ENCODE measurements at regions not wholly inside any gene's neighbourhood (a gene's known extent, or its start where the extent isn't known, plus 50 kb on each side); places are given as distances from the start of the nearest gene placed in this dataset.
"Not testable (repeated sequence)": the region's sequence is repeated elsewhere in the genome, so short reads cannot be mapped to it uniquely, and the experiment has no call there.

GRCh38 chr2:242065426-242065825 is 195.9 kb downstream of the RTP5 start:
- Histone ChIP-seq H3K27ac (ENCODE audit: insufficient read depth, low read length) (no peak overlapping the region), H3K4me2 (ENCODE audit: extremely low read depth, insufficient read depth, low read length) (no peak overlapping the region), H4K20me1 (ENCODE audit: control insufficient read depth, extremely low read depth, insufficient read depth, low read length) (no peaks in the 10 kb centered on the region), H3K4me3 (replicated peaks in 1 of 4; ENCODE audit: control extremely low read depth in 1 of 4, insufficient read depth in 1 of 4, low read depth in 3 of 4, low read length in 4 of 4) (no peak overlapping the region), H3K27me3 (ENCODE audit: control insufficient read depth, insufficient read depth, low read length) (no peaks in the 10 kb centered on the region), H3K9me3 (ENCODE audit: control insufficient read depth, insufficient read depth, low read depth, low read length) (no peaks in the 10 kb centered on the region), H2AFZ (ENCODE audit: low read length) (no peak overlapping the region), H3K79me2 (ENCODE audit: control insufficient read depth, insufficient read depth, low read length) (no peaks in the 10 kb centered on the region), H3K36me3 (ENCODE audit: control insufficient read depth, insufficient read depth, low read length) (no peaks in the 10 kb centered on the region), H3K9ac (ENCODE audit: insufficient read depth, low read length) (no peak overlapping the region), H3K4me1 (ENCODE audit: control insufficient read depth, extremely low read depth, insufficient read depth, low read length) (peaks cover 3% of the 10 kb centered on the region)
- TF ChIP-seq CTCF (conservative IDR thresholded peaks at IDR 0.05 in 1 of 2, IDR thresholded peaks at IDR 0.05 in 1 of 2; ENCODE audit: low read depth in 1 of 2, low read length in 2 of 2) (no peak), EZH2 (IDR thresholded peaks at IDR 0.05; ENCODE audit: low read length, missing control alignments) (no peak)
- no peak for DNase-seq (ENCODE audit: low read depth in 2 of 2)

GRCh38 chr2:242069018-242069417 is 199.5 kb downstream of the RTP5 start:
- H3K4me2 ChIP-seq (ENCODE audit: extremely low read depth, insufficient read depth, low read length), result no peak overlapping the region
- H3K79me2 ChIP-seq (ENCODE audit: control insufficient read depth, insufficient read depth, low read length), result no peaks in the 10 kb centered on the region
- H3K4me3 ChIP-seq (replicated peaks in 1 of 4; ENCODE audit: control extremely low read depth in 1 of 4, insufficient read depth in 1 of 4, low read depth in 3 of 4, low read length in 4 of 4), result no peak overlapping the region
- TF ChIP-seq CTCF (conservative IDR thresholded peaks at IDR 0.05 in 1 of 2, IDR thresholded peaks at IDR 0.05 in 1 of 2; ENCODE audit: low read depth in 1 of 2, low read length in 2 of 2), result no peak
- TF ChIP-seq EZH2 (IDR thresholded peaks at IDR 0.05; ENCODE audit: low read length, missing control alignments), result no peak
- DNase-seq (ENCODE audit: low read depth in 2 of 2), result no peak
- no peaks in the 10 kb centered on the region for H3K9me3 ChIP-seq (ENCODE audit: control insufficient read depth, insufficient read depth, low read depth, low read length)
- H3K27ac ChIP-seq (ENCODE audit: insufficient read depth, low read length), result no peak overlapping the region
- H4K20me1 ChIP-seq (ENCODE audit: control insufficient read depth, extremely low read depth, insufficient read depth, low read length), result no peaks in the 10 kb centered on the region
- H3K36me3 ChIP-seq (ENCODE audit: control insufficient read depth, insufficient read depth, low read length), result no peaks in the 10 kb centered on the region
- no peak overlapping the region for H2AFZ ChIP-seq (ENCODE audit: low read length)
- no peak overlapping the region for H3K9ac ChIP-seq (ENCODE audit: insufficient read depth, low read length)
- H3K4me1 ChIP-seq (ENCODE audit: control insufficient read depth, extremely low read depth, insufficient read depth, low read length), result peaks cover 3% of the 10 kb centered on the region
- H3K27me3 ChIP-seq (ENCODE audit: control insufficient read depth, insufficient read depth, low read length), result no peaks in the 10 kb centered on the region

GRCh38 chr2:242069938-242070395 is 200.4 kb downstream of the RTP5 start:
- not testable (repeated sequence) for H3K27me3 ChIP-seq (ENCODE audit: control insufficient read depth, insufficient read depth, low read length); H3K27ac ChIP-seq (ENCODE audit: insufficient read depth, low read length); H3K4me1 ChIP-seq (ENCODE audit: control insufficient read depth, extremely low read depth, insufficient read depth, low read length); H4K20me1 ChIP-seq (ENCODE audit: control insufficient read depth, extremely low read depth, insufficient read depth, low read length); H2AFZ ChIP-seq (ENCODE audit: low read length); H3K36me3 ChIP-seq (ENCODE audit: control insufficient read depth, insufficient read depth, low read length); H3K4me3 ChIP-seq (replicated peaks in 1 of 4; ENCODE audit: control extremely low read depth in 1 of 4, insufficient read depth in 1 of 4, low read depth in 3 of 4, low read length in 4 of 4); H3K4me2 ChIP-seq (ENCODE audit: extremely low read depth, insufficient read depth, low read length); H3K79me2 ChIP-seq (ENCODE audit: control insufficient read depth, insufficient read depth, low read length); H3K9me3 ChIP-seq (ENCODE audit: control insufficient read depth, insufficient read depth, low read depth, low read length); H3K9ac ChIP-seq (ENCODE audit: insufficient read depth, low read length)
- peak; percentile 68 to 88 for DNase-seq (ENCODE audit: low read depth in 2 of 2)

- H3K9me3 ChIP-seq (ENCODE audit: control insufficient read depth, insufficient read depth, low read depth, low read length); H3K36me3 ChIP-seq (ENCODE audit: control insufficient read depth, insufficient read depth, low read length); H2AFZ ChIP-seq (ENCODE audit: low read length); H3K79me2 ChIP-seq (ENCODE audit: control insufficient read depth, insufficient read depth, low read length); H3K27me3 ChIP-seq (ENCODE audit: control insufficient read depth, insufficient read depth, low read length); H3K4me1 ChIP-seq (ENCODE audit: control insufficient read depth, extremely low read depth, insufficient read depth, low read length); H4K20me1 ChIP-seq (ENCODE audit: control insufficient read depth, extremely low read depth, insufficient read depth, low read length); H3K4me2 ChIP-seq (ENCODE audit: extremely low read depth, insufficient read depth, low read length); H3K27ac ChIP-seq (ENCODE audit: insufficient read depth, low read length); H3K4me3 ChIP-seq (replicated peaks in 1 of 4; ENCODE audit: control extremely low read depth in 1 of 4, insufficient read depth in 1 of 4, low read depth in 3 of 4, low read length in 4 of 4); DNase-seq (ENCODE audit: low read depth in 2 of 2); H3K9ac ChIP-seq (ENCODE audit: insufficient read depth, low read length): not testable (repeated sequence)
Observed at GRCh38 chr2:242070726-242071125, 201.2 kb downstream of the RTP5 start.

GRCh38 chr2:242071377-242071776 is 201.8 kb downstream of the RTP5 start:
- not testable (repeated sequence) for H3K9me3 ChIP-seq (ENCODE audit: control insufficient read depth, insufficient read depth, low read depth, low read length); H3K79me2 ChIP-seq (ENCODE audit: control insufficient read depth, insufficient read depth, low read length); H3K36me3 ChIP-seq (ENCODE audit: control insufficient read depth, insufficient read depth, low read length); H3K9ac ChIP-seq (ENCODE audit: insufficient read depth, low read length); H3K4me3 ChIP-seq (replicated peaks in 1 of 4; ENCODE audit: control extremely low read depth in 1 of 4, insufficient read depth in 1 of 4, low read depth in 3 of 4, low read length in 4 of 4); H2AFZ ChIP-seq (ENCODE audit: low read length); H3K4me1 ChIP-seq (ENCODE audit: control insufficient read depth, extremely low read depth, insufficient read depth, low read length); H3K4me2 ChIP-seq (ENCODE audit: extremely low read depth, insufficient read depth, low read length); DNase-seq (ENCODE audit: low read depth in 2 of 2); H3K27ac ChIP-seq (ENCODE audit: insufficient read depth, low read length); H3K27me3 ChIP-seq (ENCODE audit: control insufficient read depth, insufficient read depth, low read length); H4K20me1 ChIP-seq (ENCODE audit: control insufficient read depth, extremely low read depth, insufficient read depth, low read length)

All from fibroblast of lung (primary cell).